C1 segment of cervical spinal cord (tissue), 14 donors: ENCODE measurements at regions not wholly inside any gene's neighbourhood (a gene's known extent, or its start where the extent isn't known, plus 50 kb on each side); places are given as distances from the start of the nearest gene placed in this dataset.
A peak's percentile ranks its signal among the peaks of the same experiment; 100 is the strongest.

Experiments used
- DNase-seq, 14 donors: peaks; one replicate each; lab custom pipeline; 2025; lab: John Stamatoyannopoulos, UW

- DNase-seq, result no peak
These were observed 53.1 kb upstream of the TRIM67 start for GRCh38 chr1:231108516-231109302.

DNA sequence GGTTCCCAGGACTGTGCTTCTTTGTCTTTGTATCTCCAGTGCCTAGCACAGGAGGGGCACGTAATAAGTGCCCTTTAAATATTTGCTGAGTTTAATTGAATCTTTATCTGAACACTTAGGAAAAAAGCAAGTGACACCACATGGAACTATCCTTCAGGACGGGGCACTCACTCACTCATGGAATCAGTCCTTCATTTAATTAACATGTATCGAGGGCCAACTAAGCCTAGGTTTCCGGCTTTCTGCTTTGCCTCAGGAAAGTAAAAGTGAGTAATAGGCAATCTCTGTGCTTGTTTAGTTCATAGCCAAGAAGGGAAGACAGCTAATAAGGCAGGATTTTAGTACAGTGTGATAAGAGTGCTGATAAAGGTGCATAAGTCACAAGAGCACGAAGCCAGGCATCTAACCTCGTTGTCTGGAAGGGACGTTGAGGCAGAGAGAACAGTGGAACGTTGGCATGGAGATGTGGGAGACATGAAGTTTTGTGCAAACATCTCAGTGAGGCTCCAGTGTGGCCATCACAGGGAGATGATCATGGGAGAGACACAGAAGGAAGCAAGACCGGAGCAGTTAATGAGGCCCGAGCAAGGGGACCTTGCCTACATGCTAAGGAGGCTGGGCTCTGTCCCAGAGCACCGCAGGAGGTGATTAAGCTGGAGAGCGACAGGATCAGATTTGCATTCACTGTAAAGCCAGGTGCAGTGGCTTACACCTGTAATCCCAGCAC lies 54.1 kb upstream of the TRIM67 start:
- no peak for DNase-seq

DNA sequence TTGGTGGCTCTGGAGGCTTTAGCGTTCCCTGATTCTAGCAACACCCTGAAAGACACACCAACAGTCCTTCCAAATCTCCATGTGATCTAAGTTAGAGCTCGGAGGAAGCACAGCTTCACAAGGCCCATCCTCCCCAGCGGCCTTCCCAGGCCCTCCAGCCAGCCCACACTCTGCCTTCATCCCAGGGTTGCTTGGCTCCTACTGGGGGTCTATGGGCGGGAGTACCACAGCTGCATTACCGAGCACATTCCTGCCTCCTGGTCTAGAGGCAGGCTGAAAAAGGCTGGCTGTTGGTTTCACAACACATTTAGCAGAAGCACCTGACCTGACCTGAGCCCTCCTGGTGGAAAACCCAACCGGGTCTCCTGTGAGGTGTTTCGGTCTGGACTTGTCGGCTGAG lies 54.7 kb upstream of the TRIM67 start:
- no peak for DNase-seq

GRCh38 chr1:231106347-231106746 lies 55.5 kb upstream of the TRIM67 start:
- DNase-seq, result peak in 1 of 14 donors; percentile 44

DNA sequence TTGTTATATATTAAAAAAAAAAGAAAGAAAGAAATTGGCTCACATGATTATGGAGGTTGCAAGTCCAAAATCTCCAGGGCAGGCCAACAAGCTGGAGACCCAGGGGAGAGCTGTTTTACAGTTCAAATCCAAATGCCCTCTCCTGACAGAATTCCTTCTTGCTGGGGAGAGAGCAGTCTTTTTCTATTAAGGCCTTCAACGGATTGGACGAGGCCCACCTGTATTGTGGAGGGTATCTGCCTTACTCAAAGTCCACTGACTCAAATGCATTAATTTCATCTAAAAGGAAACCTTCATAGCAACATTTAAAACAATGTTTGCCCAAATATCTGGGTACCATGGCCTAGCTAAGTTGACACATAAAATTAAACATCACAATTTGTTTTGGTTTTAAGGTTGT lies 56.9 kb upstream of the TRIM67 start:
- DNase-seq, result no peak

DNA sequence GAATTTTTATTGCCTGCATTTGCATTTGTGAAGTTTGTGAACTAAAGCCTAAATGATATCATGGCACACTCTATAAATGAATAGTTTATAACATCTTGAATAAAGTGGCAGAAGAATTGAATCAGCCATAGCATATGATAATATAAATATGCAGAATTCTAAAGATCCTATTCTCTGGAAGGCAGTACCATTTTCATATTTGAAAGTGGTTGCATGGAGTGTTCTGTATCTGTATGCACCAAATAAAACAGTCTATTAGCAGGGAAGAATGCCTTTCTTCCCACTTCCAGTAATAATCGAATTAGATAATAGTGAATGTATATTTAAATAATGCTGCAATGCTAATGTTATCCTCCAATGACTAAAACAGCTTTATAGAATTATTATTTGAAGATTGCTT lies 57.9 kb upstream of the TRIM67 start:
- DNase-seq, result no peak

DNA sequence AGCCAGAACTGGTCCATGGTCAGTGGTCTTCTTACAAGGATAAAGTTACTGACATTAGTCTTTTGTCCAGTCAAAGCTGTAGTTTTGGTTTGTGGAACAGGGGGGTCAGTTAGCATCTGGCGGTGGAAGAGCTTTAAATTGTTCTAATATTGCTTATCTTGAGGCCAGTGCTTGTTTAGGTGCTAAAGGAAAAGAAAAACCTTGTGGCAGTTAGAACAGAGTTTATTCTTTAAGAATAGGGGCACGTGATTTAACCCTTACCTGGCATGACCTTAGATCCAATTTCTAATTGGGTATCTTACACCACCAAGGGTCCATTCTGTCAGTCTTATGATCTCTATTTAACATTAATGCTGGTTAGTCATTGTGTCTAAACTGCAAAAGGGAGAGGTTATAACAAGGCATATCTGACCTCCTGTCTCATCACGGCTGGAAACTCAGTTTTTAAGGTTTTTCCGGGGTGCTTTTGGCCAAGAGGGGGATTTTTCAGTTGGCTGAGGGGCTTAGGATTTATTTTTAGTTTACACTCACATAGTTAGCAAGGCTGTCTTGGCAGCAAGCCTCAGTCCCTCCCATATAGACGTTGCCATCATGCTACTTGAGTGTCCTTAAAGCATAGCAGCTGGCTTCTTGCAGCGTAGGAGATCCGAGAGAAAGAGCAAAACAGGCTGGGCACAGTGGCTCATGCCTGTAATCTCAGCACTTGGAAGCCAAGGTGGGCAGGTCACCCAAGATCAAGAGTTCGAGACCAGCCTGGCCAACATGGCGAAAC lies 60.1 kb upstream of the FAM89A start:
- DNase-seq, result no peak

GRCh38 chr1:231099311-231099710 lies 59.3 kb upstream of the FAM89A start:
- no peak for DNase-seq

DNA sequence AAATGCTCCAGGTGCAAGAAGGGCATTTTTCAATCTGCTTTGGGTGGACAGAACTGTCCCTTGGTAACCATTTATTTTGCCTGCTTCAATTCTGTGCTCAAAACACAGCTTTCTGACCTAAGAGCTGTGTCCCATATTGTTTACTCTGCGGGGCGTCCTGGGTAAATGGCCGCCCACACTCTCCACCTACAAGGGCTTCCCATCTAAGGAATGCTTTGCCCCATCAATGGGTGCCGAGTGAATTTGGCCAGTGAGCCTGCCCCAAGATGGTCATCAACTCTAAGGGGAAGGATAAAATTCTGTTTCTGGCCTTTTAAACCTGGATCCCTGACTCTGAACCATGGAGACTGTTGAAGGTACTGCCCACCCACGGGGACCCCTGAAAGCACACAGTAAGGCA lies 55.5 kb upstream of the FAM89A start:
- DNase-seq, result no peak

GRCh38 chr1:231094421-231094820 lies 54.4 kb upstream of the FAM89A start:
- no peak for DNase-seq

- peak in 10 of 14 donors; percentile 5 to 39 (median 15) for DNase-seq
These were observed 53.3 kb upstream of the FAM89A start for GRCh38 chr1:231093156-231093922.

DNA sequence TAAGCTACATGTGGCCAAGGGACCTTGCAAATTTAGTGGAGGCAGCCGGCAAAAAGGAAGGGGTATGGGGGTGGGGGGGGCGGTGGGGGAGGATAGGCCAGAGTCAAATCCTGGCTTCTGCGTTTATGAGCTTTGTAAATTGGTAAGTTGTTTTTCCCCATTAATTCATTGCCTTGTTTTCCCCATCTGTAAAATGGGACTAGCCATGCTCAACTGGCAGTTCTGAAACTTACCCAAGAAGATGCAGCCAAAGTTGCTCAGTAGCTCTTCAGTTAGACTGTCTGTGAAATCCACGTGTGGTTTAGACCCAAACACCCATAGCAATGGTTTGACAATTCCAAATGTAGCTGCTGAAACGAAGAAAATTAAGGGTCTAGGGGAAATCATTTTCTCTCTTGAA lies 52.3 kb upstream of the FAM89A start:
- DNase-seq, result no peak

GRCh38 chr1:231091831-231092301 lies 51.8 kb upstream of the FAM89A start:
- DNase-seq, result no peak

GRCh38 chr1:231091415-231091814 lies 51.4 kb upstream of the FAM89A start:
- no peak for DNase-seq
